ENCODE measurements at regions not wholly inside any gene's neighbourhood (a gene's known extent, or its start where the extent isn't known, plus 50 kb on each side); places are given as distances from the start of the nearest gene placed in this dataset.

GRCh38 chr16:55014022-55014421 is 83.4 kb downstream of the IRX5 start:
- TF ChIP-seq, protein P1, sequence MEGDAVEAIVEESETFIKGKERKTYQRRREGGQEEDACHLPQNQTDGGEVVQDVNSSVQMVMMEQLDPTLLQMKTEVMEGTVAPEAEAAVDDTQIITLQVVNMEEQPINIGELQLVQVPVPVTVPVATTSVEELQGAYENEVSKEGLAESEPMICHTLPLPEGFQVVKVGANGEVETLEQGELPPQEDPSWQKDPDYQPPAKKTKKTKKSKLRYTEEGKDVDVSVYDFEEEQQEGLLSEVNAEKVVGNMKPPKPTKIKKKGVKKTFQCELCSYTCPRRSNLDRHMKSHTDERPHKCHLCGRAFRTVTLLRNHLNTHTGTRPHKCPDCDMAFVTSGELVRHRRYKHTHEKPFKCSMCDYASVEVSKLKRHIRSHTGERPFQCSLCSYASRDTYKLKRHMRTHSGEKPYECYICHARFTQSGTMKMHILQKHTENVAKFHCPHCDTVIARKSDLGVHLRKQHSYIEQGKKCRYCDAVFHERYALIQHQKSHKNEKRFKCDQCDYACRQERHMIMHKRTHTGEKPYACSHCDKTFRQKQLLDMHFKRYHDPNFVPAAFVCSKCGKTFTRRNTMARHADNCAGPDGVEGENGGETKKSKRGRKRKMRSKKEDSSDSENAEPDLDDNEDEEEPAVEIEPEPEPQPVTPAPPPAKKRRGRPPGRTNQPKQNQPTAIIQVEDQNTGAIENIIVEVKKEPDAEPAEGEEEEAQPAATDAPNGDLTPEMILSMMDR (conservative IDR thresholded peaks at IDR 0.05 in 1 of 2, IDR thresholded peaks at IDR 0.05 in 1 of 2; ENCODE audit: extremely low read depth in 1 of 2, insufficient read depth in 1 of 2, low read depth in 1 of 2, low read length in 2 of 2): no peak
- TF ChIP-seq EZH2 (IDR thresholded peaks at IDR 0.05; ENCODE audit: borderline replicate concordance, low read length): no peak
